ENCODE measurements at regions not wholly inside any gene's neighbourhood (a gene's known extent, or its start where the extent isn't known, plus 50 kb on each side); places are given as distances from the start of the nearest gene placed in this dataset.

GRCh38 chr13:68987585-68987984, 1120.0 kb upstream of the ATXN8OS start:
- no peak for TF ChIP-seq CTCF (IDR thresholded peaks at IDR 0.05; ENCODE audit: low read depth, low read length)
- TF ChIP-seq POLR2A (IDR thresholded peaks at IDR 0.05; ENCODE audit: extremely low read depth, insufficient read length), result no peak
- TF ChIP-seq MAX (IDR thresholded peaks at IDR 0.05; ENCODE audit: low read depth, low read length), result no peak
